C4-2B (cell line): ENCODE measurements at regions not wholly inside any gene's neighbourhood (a gene's known extent, or its start where the extent isn't known, plus 50 kb on each side); places are given as distances from the start of the nearest gene placed in this dataset.

Source experiments
- H3K27ac ChIP-seq: fragments of 450-650 bp; 2 replicates; pipeline ENCODE4 v1.5.1; 2017
- ZFX ChIP-seq: fragments of 450-650 bp; IDR thresholded peaks from 2 replicates; pipeline ENCODE4 v1.6.1; 2017
- TF ChIP-seq, protein P1 (sequence below): fragments of 450-650 bp; conservative IDR thresholded peaks from 2 replicates; pipeline ENCODE4 v1.5.1; 2017; ENCODE audit warnings: mild to moderate bottlenecking

DNA sequence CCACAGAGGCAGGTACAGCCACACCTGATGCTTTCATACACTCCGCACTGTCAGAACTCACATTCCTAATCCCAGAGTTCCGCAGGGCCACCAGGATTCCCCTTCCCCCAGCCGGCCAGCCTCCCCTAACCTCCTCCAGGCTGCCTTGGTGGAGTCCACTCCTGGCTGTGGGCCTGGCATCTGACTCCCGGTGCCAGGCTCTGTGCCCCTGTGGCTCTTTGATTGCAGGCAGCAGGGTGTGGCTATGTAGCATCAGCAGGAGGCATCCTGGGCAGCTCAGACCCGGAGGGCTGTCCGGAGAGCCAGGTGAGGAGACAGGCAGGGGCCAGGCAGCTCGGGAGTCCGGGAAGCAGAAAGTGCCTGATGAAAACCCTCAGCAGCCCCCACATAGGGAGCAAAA, 1432.9 kb downstream of the BRD1 start:
- no peak overlapping the region for H3K27ac ChIP-seq

DNA sequence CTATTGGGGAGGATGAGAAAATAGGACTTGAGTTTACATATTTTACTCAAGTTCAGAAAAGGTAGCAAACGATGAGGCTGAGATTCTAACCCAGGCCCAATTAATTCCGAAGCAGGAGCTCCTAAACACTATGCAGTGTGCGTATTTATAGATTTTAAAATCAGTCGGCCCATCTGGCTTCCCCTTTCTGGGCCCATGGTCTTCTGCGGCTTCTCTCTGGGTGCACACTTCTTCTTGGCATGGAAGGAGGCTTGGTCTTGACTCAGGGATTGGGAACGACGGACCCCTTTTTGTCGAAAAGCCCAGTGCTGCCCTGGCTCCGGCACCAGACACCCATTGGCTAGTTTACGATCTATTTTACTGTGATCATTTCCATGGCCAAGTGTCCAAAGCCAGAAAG, 1433.8 kb downstream of the BRD1 start:
- TF ChIP-seq ZFX, result no peak
- TF ChIP-seq, protein P1, sequence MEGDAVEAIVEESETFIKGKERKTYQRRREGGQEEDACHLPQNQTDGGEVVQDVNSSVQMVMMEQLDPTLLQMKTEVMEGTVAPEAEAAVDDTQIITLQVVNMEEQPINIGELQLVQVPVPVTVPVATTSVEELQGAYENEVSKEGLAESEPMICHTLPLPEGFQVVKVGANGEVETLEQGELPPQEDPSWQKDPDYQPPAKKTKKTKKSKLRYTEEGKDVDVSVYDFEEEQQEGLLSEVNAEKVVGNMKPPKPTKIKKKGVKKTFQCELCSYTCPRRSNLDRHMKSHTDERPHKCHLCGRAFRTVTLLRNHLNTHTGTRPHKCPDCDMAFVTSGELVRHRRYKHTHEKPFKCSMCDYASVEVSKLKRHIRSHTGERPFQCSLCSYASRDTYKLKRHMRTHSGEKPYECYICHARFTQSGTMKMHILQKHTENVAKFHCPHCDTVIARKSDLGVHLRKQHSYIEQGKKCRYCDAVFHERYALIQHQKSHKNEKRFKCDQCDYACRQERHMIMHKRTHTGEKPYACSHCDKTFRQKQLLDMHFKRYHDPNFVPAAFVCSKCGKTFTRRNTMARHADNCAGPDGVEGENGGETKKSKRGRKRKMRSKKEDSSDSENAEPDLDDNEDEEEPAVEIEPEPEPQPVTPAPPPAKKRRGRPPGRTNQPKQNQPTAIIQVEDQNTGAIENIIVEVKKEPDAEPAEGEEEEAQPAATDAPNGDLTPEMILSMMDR, result no peak
- H3K27ac ChIP-seq, result no peak overlapping the region

More for the DNA sequence above, 1432.9 kb downstream of the BRD1 start:
- TF ChIP-seq ZFX, result no peak
- TF ChIP-seq, protein P1, result no peak

DNA sequence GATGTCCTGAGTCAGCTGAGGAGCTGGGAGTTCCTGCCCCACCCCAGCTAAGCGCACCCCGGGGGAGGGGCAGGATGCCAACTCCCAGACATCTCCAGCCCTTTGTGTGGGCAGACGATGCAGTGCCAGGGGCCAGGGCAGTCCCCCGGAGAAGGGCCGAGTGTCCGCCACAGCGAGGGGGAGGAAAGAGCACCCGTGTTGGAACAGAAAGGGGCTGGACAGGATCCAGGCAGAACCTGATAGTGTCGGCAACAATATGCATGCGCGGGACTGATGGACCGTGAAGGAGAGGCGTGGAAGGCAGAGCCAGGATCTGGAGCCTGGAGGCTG, 1434.7 kb downstream of the BRD1 start:
- TF ChIP-seq, protein P1, result no peak
- TF ChIP-seq ZFX, result no peak
- no peak overlapping the region for H3K27ac ChIP-seq

DNA sequence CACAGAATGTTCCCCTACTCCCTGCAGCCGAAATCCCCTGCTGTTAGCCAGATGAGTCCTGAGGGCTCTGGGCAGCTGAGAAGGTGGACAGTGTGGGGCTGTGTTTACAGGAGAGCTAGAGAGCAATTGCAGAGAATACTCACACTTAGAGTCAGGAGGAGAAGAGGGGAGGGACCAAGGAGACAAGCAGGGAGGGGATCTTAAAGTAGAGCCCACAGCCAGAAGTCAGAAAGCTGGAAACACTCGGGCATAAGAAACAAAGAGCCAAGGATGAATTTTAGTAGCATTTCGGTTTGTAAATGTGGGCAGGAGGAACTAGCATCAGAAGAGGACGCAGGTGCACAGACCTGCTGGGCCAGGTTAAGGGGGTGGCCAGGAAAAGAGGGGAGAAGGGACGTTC, 1435.9 kb downstream of the BRD1 start:
- TF ChIP-seq, protein P1, result no peak
- no peak for TF ChIP-seq ZFX
- no peak overlapping the region for H3K27ac ChIP-seq

DNA sequence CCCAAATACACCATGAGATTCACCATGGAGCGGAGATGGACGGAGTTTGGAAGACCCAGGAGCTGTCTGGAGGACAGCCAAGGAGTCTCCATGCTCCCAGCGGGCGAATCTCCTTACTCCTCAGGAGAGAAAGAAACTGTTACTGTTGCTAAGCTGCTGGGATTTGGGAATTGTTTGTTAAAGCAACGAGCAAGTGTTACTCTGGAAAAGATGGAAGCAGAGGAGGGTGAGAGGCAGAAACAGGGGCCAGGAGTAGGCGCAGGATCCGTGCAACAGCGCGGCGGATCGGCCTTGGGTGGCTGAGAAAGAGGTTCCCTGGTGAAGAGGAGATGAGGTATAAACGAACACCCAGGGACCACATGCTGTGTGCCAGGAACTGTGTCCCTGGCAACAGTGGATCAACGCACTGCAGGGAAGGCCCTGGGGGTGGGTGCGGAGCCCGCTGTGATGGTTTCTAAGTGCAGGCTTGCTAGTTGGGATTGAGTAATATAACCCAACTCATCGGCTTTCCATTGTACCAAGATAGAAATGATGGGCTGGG, 1436.4 kb downstream of the BRD1 start:
- TF ChIP-seq ZFX, result no peak
- TF ChIP-seq, protein P1, result no peak
- H3K27ac ChIP-seq, result no peak overlapping the region

DNA sequence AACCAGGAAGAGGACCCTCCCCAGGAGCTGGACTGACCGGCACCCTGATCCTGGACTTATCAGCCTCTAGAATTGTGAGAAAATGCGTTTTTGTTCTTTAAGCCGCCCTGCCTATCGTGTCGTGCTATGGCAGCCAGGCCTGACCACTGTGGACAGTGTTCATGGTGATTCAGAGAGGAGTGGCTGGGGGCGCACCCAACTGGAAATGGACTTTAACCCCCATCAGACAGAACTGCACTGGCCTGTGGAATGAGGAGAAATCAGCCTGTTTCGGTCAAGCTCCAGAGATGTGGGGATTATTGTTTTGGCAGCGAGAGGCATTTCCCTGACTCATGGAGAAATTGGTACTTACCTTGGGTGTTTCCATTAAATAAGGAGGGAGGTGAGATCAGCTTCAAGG, 1437.8 kb downstream of the BRD1 start:
- TF ChIP-seq, protein P1, result no peak
- TF ChIP-seq ZFX, result no peak

DNA sequence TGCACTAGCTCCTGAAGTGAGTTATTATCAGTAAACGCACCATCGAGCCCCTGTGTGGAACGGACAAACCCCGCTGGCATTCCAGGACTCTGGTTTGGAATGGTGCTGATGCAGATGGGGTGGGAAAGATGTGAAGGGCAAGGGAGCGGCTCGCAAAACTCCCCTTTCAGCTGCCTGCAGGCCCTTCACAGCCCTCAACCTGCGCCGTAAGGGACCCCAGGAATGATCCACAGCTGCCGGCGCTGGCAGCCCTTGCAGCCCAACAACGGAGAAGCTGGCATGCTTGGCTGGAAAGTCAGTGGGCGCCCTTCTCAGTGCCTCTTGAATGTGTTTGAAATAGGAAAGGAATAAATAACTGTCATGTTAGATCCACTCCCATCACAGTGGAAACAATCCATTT, 1445.5 kb downstream of the BRD1 start:
- TF ChIP-seq, protein P1, result no peak
- TF ChIP-seq ZFX, result no peak
- H3K27ac ChIP-seq, result no peak overlapping the region

More for the DNA sequence above, 1437.8 kb downstream of the BRD1 start:
- H3K27ac ChIP-seq, result no peak overlapping the region
